ENCODE measurements at regions not wholly inside any gene's neighbourhood (a gene's known extent, or its start where the extent isn't known, plus 50 kb on each side); places are given as distances from the start of the nearest gene placed in this dataset.
A peak's percentile ranks its signal among the peaks of the same experiment; 100 is the strongest.

DNA sequence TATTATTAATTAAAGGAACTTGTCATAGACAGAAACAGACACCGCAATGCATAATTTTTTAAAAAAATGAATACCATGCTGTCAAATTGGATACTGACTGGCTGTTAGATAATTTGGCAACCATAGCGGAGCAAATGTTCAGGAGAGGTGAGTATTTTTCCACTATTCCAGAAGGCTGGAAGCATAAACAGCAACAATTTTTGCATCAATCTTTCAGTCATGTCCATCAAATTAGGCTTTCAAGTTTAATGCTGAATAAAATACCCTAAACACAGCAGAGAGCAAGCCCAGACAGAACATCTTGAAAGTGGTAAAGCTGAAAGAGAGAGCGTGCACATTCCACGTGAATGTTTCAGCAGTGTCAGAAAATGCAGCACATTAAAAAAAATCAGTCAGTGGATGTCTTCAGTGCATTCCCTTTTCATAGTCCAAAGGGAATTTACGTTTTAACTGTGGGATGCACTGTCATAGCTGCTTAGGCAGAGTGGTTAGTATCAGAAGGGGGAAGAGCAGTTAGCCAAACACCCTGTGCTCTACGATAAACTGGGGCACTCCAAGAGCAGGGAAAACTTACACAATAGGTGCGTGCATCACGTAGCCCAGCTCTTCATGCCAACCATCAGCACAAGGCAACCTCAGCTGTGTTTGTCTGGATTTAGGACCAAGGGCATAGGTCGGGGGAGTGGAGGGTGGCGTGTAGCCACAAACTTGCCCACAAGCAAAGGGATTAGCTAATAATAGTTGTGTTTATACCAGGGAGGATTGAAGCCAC is 116.2 kb upstream of the STMND1 start:
- dilution Hi-C loops (cut with MboI; ENCODE audit: extremely low pct_ligation_motif_present, low sequenced_read_pairs): no loop called here
- Histone ChIP-seq H2AFZ (ENCODE audit: control insufficient read depth, low read length) (peak overlapping the region; percentile 93), H3K4me2 (ENCODE audit: control insufficient read depth, extremely low read depth, insufficient read depth, low read depth, low read length) (peak overlapping the region; percentile 96), H3K9ac (ENCODE audit: control insufficient read depth, extremely low read depth, insufficient read depth, low read length) (peak overlapping the region; percentile 55), H3K4me3 (ENCODE audit: control insufficient read depth in 2 of 3, extremely low read depth in 1 of 3, insufficient read depth in 2 of 3, low read depth in 1 of 3, low read length in 3 of 3) (peak overlapping the region in 2 of 3 experiments; percentile 37 to 50), H3K9me1 (ENCODE audit: control insufficient read depth, extremely low read depth, insufficient read depth, low read length) (no peaks in the 10 kb centered on the region), H3K9me3 (ENCODE audit: control insufficient read depth, low read depth, low read length) (no peaks in the 10 kb centered on the region), H3K36me3 (ENCODE audit: control insufficient read depth in 2 of 2, extremely low read depth in 1 of 2, insufficient read depth in 2 of 2, low read length in 2 of 2) (no peaks in the 10 kb centered on the region), H3K27me3 (ENCODE audit: control insufficient read depth, extremely low read depth, insufficient read depth, low read length) (no peaks in the 10 kb centered on the region), H3K79me2 (ENCODE audit: control insufficient read depth, insufficient read depth, low read length) (no peaks in the 10 kb centered on the region), H3K4me1 (ENCODE audit: control insufficient read depth, extremely low read depth, insufficient read depth, low read length) (peaks cover 16% of the 10 kb centered on the region), H3K27ac (ENCODE audit: control insufficient read depth, insufficient read depth, low read length) (peak overlapping the region; percentile 59), H4K20me1 (ENCODE audit: control insufficient read depth, extremely low read depth, insufficient read depth, low read length) (no peaks in the 10 kb centered on the region)
- peak; percentile 92 for FAIRE-seq
- no peak for TF ChIP-seq EZH2 (IDR thresholded peaks at IDR 0.05; ENCODE audit: low read length)
- TF ChIP-seq, protein P1, sequence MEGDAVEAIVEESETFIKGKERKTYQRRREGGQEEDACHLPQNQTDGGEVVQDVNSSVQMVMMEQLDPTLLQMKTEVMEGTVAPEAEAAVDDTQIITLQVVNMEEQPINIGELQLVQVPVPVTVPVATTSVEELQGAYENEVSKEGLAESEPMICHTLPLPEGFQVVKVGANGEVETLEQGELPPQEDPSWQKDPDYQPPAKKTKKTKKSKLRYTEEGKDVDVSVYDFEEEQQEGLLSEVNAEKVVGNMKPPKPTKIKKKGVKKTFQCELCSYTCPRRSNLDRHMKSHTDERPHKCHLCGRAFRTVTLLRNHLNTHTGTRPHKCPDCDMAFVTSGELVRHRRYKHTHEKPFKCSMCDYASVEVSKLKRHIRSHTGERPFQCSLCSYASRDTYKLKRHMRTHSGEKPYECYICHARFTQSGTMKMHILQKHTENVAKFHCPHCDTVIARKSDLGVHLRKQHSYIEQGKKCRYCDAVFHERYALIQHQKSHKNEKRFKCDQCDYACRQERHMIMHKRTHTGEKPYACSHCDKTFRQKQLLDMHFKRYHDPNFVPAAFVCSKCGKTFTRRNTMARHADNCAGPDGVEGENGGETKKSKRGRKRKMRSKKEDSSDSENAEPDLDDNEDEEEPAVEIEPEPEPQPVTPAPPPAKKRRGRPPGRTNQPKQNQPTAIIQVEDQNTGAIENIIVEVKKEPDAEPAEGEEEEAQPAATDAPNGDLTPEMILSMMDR (optimal IDR thresholded peaks at IDR 0.05 in 1 of 3, IDR thresholded peaks at IDR 0.05 in 1 of 3, conservative IDR thresholded peaks at IDR 0.05 in 1 of 3; ENCODE audit: extremely low read depth in 1 of 3, insufficient read depth in 2 of 3, low read length in 3 of 3): no peak
- DNase-seq (ENCODE audit: low read depth, low spot score): peak; percentile 11

DNA sequence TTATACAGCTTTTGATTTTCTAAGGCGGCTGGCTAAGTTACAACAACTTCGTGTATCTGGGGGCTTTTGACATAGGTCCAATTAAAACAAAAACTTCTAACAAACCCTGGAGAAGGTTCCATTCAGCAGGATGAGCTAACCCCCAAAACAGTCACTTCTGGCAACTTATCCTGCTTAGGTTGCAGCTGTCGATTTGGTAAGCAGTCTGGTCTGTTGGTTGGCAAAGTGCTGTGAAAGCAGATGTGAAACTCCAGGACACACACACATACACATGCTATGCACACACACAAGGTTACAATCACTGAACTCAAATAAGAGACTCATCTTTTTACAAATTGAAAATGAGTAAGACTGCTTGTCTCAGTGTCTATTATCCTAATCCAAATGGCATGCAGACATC is 119.0 kb upstream of the STMND1 start:
- dilution Hi-C loops (cut with MboI; ENCODE audit: extremely low pct_ligation_motif_present, low sequenced_read_pairs): no loop called here
- no peaks in the 10 kb centered on the region for H3K9me3 ChIP-seq (ENCODE audit: control insufficient read depth, low read depth, low read length)
- no peak overlapping the region for H3K9ac ChIP-seq (ENCODE audit: control insufficient read depth, extremely low read depth, insufficient read depth, low read length)
- no peaks in the 10 kb centered on the region for H3K9me1 ChIP-seq (ENCODE audit: control insufficient read depth, extremely low read depth, insufficient read depth, low read length)
- no peak overlapping the region for H3K27ac ChIP-seq (ENCODE audit: control insufficient read depth, insufficient read depth, low read length)
- no peak overlapping the region for H2AFZ ChIP-seq (ENCODE audit: control insufficient read depth, low read length)
- H3K4me2 ChIP-seq (ENCODE audit: control insufficient read depth, extremely low read depth, insufficient read depth, low read depth, low read length): no peak overlapping the region
- H3K4me1 ChIP-seq (ENCODE audit: control insufficient read depth, extremely low read depth, insufficient read depth, low read length): peaks cover 16% of the 10 kb centered on the region
- H3K27me3 ChIP-seq (ENCODE audit: control insufficient read depth, extremely low read depth, insufficient read depth, low read length): no peaks in the 10 kb centered on the region
- TF ChIP-seq, protein P1 (optimal IDR thresholded peaks at IDR 0.05 in 1 of 3, IDR thresholded peaks at IDR 0.05 in 1 of 3, conservative IDR thresholded peaks at IDR 0.05 in 1 of 3; ENCODE audit: extremely low read depth in 1 of 3, insufficient read depth in 2 of 3, low read length in 3 of 3): no peak
- TF ChIP-seq EZH2 (IDR thresholded peaks at IDR 0.05; ENCODE audit: low read length): no peak
- DNase-seq (ENCODE audit: low read depth, low spot score): no peak
- no peak overlapping the region for H3K4me3 ChIP-seq (ENCODE audit: control insufficient read depth in 2 of 3, extremely low read depth in 1 of 3, insufficient read depth in 2 of 3, low read depth in 1 of 3, low read length in 3 of 3)
- no peak for FAIRE-seq
- H3K79me2 ChIP-seq (ENCODE audit: control insufficient read depth, insufficient read depth, low read length): no peaks in the 10 kb centered on the region
- no peaks in the 10 kb centered on the region for H4K20me1 ChIP-seq (ENCODE audit: control insufficient read depth, extremely low read depth, insufficient read depth, low read length)
- H3K36me3 ChIP-seq (ENCODE audit: control insufficient read depth in 2 of 2, extremely low read depth in 1 of 2, insufficient read depth in 2 of 2, low read length in 2 of 2): no peaks in the 10 kb centered on the region
